K562 (cell line): ENCODE measurements at regions not wholly inside any gene's neighbourhood (a gene's known extent, or its start where the extent isn't known, plus 50 kb on each side); places are given as distances from the start of the nearest gene placed in this dataset.

Experiments
- ATAC-seq: fragments of 200-7000 bp; cut with Tn5 transposase; 3 replicates; pipeline ENCODE4 v1.9.1; 2020; ENCODE audit warnings: moderate library complexity
- BruUV-seq: library from RNA; stranded (reverse); fragments of 400-500 nt; replicated peaks from 2 replicates; lab custom pipeline; 2021; lab: Mats Ljungman, UMichigan
- CTCF ChIA-PET: fragments of 300-600 bp; formaldehyde crosslinking; extraction: SDS; loops from one replicate; lab custom pipeline; 2021; ENCODE audit warnings: low intra/inter-chr PET ratio; lab: Yijun Ruan, JAX
- POLR2A ChIA-PET: fragments of 300-600, 350-650 bp; sonication (Branson Sonifier 250); formaldehyde crosslinking; extraction: SDS; loops from one replicate; lab custom pipeline; 2021; ENCODE audit warnings: antibody characterized with exemption, inconsistent platforms; lab: Yijun Ruan, JAX
- DNase-seq, 4 experiments: peaks; one replicate each; pipeline versions ENCODE4 v3.0.0 to v3.0.0-alpha.2; 2011 to 2018; ENCODE audit warnings: low spot score in 3 of 4, mixed read lengths in 3 of 4; ENCODE audit errors: extremely low read depth in 1 of 4
- FAIRE-seq: peaks from 2 replicates; lab custom pipeline; 2011; peaks lifted over from hg19 to GRCh38; lab: Jason Lieb, UNC
- H2AFZ ChIP-seq: 2 replicates; pipeline ENCODE4 v1.6.0; 2011; ENCODE audit warnings: low read depth, low read length, control low read depth, inconsistent platforms
- H3K27ac ChIP-seq: fragments of 200-600 bp; 3 replicates; pipeline ENCODE4 v1.8.0; 2011; ENCODE audit warnings: low read depth, mild to moderate bottlenecking, control low read depth, inconsistent platforms, low read length, moderate library complexity, mixed read lengths; ENCODE audit errors: extremely low read depth
- H3K27me3 ChIP-seq, 2 experiments: fragments of 300-600 bp in 1 of 2; 2 replicates in 1 of 2; 3 replicates in 1 of 2; pipeline versions ENCODE4 v1.6.0 to v1.8.0; 2011; ENCODE audit warnings: inconsistent platforms in 2 of 2, low read length in 2 of 2, mild to moderate bottlenecking in 1 of 2, mixed read lengths in 1 of 2, moderate library complexity in 1 of 2; ENCODE audit not compliant: control insufficient read depth in 2 of 2, insufficient read depth in 2 of 2
- H3K36me3 ChIP-seq: fragments of 300-600 bp; 3 replicates; pipeline ENCODE4 v1.8.0; 2011; ENCODE audit warnings: mild to moderate bottlenecking, low read length, inconsistent platforms; ENCODE audit not compliant: control insufficient read depth, insufficient read depth
- H3K4me1 ChIP-seq, 2 experiments: fragments of 200-600 bp in 1 of 2; replicated peaks in 1 of 2; 2 replicates in 1 of 2; 3 replicates in 1 of 2; pipeline versions ENCODE4 v1.5.1 to v1.8.0; 2011; ENCODE audit warnings: inconsistent platforms in 2 of 2, low read length in 2 of 2, mild to moderate bottlenecking in 1 of 2, mixed read lengths in 1 of 2, moderate library complexity in 1 of 2; ENCODE audit not compliant: control insufficient read depth in 2 of 2, insufficient read depth in 2 of 2
- H3K4me2 ChIP-seq: 2 replicates; pipeline ENCODE4 v1.6.1; 2011; ENCODE audit warnings: low read length, control low read depth, inconsistent platforms, mixed read lengths; ENCODE audit not compliant: insufficient read depth
- H3K4me3 ChIP-seq: fragments of 200-600 bp; sonication (generic), shearing (Covaris generic); 2 replicates; pipeline ENCODE4 v1.5.1; 2016; ENCODE audit warnings: control low read depth, inconsistent platforms
- H3K79me2 ChIP-seq: fragments of 200-600 bp; 3 replicates; pipeline ENCODE4 v1.8.0; 2011; ENCODE audit warnings: low read length, inconsistent platforms; ENCODE audit not compliant: control insufficient read depth, insufficient read depth
- H3K9ac ChIP-seq, 2 experiments: 2 replicates each; pipeline versions ENCODE4 v1.6.0 to v1.6.1; 2011; ENCODE audit warnings: low read depth in 2 of 2, low read length in 2 of 2, control low read depth in 1 of 2, inconsistent platforms in 1 of 2, mild to moderate bottlenecking in 1 of 2, mixed read lengths in 1 of 2; ENCODE audit not compliant: insufficient read depth in 1 of 2
- H3K9me1 ChIP-seq: one replicate; pipeline ENCODE4 v1.6.0; 2011; ENCODE audit warnings: inconsistent platforms, mild to moderate bottlenecking, low read length, moderate library complexity; ENCODE audit not compliant: control insufficient read depth, insufficient read depth
- H3K9me3 ChIP-seq: replicated peaks from 2 replicates; pipeline ENCODE4 v1.5.1; 2011; ENCODE audit warnings: low read depth, low read length, inconsistent platforms; ENCODE audit not compliant: control insufficient read depth, insufficient read depth
- H4K20me1 ChIP-seq: replicated peaks from 2 replicates; pipeline ENCODE4 v1.6.1; 2011; ENCODE audit warnings: low read length, inconsistent platforms, mixed read lengths; ENCODE audit not compliant: control insufficient read depth, insufficient read depth
- SAFB ChIP-seq: fragments of 200-400 bp; formaldehyde crosslinking; IDR thresholded peaks from 2 replicates; pipeline ENCODE4 v1.6.1; 2017; ENCODE audit warnings: low read depth, low read length, borderline replicate concordance
- ZNF146 ChIP-seq: IDR thresholded peaks from one replicate; pipeline ENCODE4 v1.6.1; 2018; ENCODE audit warnings: missing compliant biosample characterization; ENCODE audit not compliant: unreplicated experiment
- ZNF175 ChIP-seq: fragments of 200-800 bp; sonication (Bioruptor generic); IDR thresholded peaks from 2 replicates; pipeline ENCODE4 v1.6.1; 2016; ENCODE audit warnings: low read depth, mild to moderate bottlenecking, missing genetic modification characterization, missing compliant biosample characterization
- ZNF507 ChIP-seq: conservative IDR thresholded peaks from 2 replicates; pipeline ENCODE4 v1.6.1; 2017; ENCODE audit warnings: missing genetic modification characterization, missing compliant biosample characterization
- WGBS: fragments of 100-300 bp; shearing (Covaris generic); methylation state at CpG from one replicate; pipeline ENCODE4 v1.1.6; 2016; ENCODE audit warnings: low coverage, mixed read lengths; ENCODE audit not compliant: insufficient coverage; ENCODE audit errors: missing lambda C conversion rate; 5-methylcytosine and 5-hydroxymethylcytosine counted together
- in situ Hi-C: fragments of 300-500 bp; cut with MboI; formaldehyde crosslinking; loops from 4 replicates; pipeline ENCODE4 v1.15.0; 2018; ENCODE audit warnings: inconsistent platforms, mixed read lengths
- intact Hi-C: fragments of 100-400 bp; cut with micrococcal nuclease; formaldehyde crosslinking; loops from 2 replicates; pipeline ENCODE4 v1.14.2; 2022
- TF ChIP-seq, protein P1 (sequence below), 2 experiments: fragments of 450-650 bp; conservative IDR thresholded peaks; 2 replicates each; pipeline ENCODE4 v1.6.1; 2017; ENCODE audit warnings: mild to moderate bottlenecking in 2 of 2, moderate library complexity in 2 of 2
- TF ChIP-seq, protein P2 (sequence below): sonication (generic); formaldehyde crosslinking; IDR thresholded peaks from 2 replicates; pipeline ENCODE4 v1.8.0; 2022; ENCODE audit warnings: missing genetic modification reagents, mild to moderate bottlenecking, borderline replicate concordance

DNA sequence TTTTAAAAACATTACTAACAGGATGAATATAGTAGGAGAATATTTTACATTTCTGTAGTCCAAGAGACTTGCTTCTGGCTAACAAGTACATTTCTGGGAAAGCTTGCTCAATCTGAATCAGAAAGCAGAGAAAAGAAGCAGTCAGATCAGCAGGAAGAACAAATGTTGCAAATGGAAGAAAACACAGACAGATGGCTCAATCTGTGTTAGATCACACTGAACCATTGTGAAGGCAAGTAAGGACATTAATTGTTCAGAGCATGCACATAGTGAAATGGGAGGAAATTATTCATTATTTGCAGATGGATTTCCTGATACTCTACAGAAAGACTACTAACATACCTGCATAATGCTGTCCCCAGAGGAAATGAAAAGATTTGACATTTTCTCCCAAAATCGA lies 65.2 kb upstream of the CNOT2 start (continued):
- no peak for TF ChIP-seq ZNF507
- TF ChIP-seq ZNF146 (CRISPR knock-in tag): no peak
- no peak for TF ChIP-seq SAFB

- H3K27me3 ChIP-seq: no peaks in the 10 kb centered on the region
- H3K79me2 ChIP-seq: no peaks in the 10 kb centered on the region
- H3K9ac ChIP-seq: no peak overlapping the region
- ChIA-PET CTCF (no interaction called here), POLR2A (no interaction called here)
- no peak overlapping the region for H3K4me3 ChIP-seq
- H3K4me1 ChIP-seq: no peaks in the 10 kb centered on the region
- H4K20me1 ChIP-seq: no peaks in the 10 kb centered on the region
- no peak overlapping the region for H3K27ac ChIP-seq
- ATAC-seq (no peak), DNase-seq (no peak), FAIRE-seq (no peak)
- H3K4me2 ChIP-seq: no peak overlapping the region
- 10% methylated on average over 3 of the region's 3 CpGs for WGBS
- in situ Hi-C loops (no loop called here), intact Hi-C loops (no loop called here)
- H3K9me3 ChIP-seq: no peaks in the 10 kb centered on the region
- BruUV-seq: no TSS peak
- no peaks in the 10 kb centered on the region for H3K36me3 ChIP-seq
- no peaks in the 10 kb centered on the region for H3K9me1 ChIP-seq
- no peak overlapping the region for H2AFZ ChIP-seq
- TF ChIP-seq, protein P1, sequence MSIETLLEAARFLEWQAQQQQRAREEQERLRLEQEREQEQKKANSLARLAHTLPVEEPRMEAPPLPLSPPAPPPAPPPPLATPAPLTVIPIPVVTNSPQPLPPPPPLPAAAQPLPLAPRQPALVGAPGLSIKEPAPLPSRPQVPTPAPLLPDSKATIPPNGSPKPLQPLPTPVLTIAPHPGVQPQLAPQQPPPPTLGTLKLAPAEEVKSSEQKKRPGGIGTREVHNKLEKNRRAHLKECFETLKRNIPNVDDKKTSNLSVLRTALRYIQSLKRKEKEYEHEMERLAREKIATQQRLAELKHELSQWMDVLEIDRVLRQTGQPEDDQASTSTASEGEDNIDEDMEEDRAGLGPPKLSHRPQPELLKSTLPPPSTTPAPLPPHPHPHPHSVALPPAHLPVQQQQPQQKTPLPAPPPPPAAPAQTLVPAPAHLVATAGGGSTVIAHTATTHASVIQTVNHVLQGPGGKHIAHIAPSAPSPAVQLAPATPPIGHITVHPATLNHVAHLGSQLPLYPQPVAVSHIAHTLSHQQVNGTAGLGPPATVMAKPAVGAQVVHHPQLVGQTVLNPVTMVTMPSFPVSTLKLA (conservative IDR thresholded peaks at IDR 0.05): no peak
- TF ChIP-seq, protein P2, sequence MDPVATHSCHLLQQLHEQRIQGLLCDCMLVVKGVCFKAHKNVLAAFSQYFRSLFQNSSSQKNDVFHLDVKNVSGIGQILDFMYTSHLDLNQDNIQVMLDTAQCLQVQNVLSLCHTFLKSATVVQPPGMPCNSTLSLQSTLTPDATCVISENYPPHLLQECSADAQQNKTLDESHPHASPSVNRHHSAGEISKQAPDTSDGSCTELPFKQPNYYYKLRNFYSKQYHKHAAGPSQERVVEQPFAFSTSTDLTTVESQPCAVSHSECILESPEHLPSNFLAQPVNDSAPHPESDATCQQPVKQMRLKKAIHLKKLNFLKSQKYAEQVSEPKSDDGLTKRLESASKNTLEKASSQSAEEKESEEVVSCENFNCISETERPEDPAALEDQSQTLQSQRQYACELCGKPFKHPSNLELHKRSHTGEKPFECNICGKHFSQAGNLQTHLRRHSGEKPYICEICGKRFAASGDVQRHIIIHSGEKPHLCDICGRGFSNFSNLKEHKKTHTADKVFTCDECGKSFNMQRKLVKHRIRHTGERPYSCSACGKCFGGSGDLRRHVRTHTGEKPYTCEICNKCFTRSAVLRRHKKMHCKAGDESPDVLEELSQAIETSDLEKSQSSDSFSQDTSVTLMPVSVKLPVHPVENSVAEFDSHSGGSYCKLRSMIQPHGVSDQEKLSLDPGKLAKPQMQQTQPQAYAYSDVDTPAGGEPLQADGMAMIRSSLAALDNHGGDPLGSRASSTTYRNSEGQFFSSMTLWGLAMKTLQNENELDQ: no peak
- no peak for TF ChIP-seq ZNF175
Measured at GRCh38 chr12:70180130-70180529, 63.1 kb upstream of the CNOT2 start.
